ENCODE measurements at regions not wholly inside any gene's neighbourhood (a gene's known extent, or its start where the extent isn't known, plus 50 kb on each side); places are given as distances from the start of the nearest gene placed in this dataset.

DNA sequence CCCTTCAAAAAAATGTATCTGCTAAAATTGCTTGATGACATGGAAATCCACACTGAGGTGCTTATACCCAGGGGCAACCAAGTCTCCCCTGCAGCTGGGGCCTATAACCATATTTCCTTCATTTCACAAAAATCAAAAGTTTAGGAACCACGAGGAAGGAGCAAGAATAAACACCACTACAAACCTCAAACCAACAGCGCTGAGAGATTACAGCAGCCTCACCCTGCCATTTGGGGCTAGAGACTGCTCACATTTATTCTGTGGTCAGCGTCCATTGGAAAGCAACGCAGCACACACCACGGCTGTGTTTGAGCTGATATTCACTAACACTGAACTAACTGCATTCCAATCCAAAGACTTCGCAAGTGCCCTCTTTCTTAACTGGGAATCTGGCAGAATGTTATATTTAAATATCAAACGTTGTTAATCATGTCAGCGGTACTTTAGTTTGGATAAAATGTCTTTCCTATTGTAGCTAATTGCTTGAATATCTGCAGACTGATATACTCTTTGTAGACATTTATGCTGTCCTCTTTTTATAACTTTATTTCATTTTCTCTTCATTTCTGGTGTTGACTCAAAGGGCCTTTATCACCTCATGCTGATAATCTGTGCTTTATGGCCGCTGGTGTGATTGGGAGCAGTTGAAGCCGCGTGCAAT is 94.6 kb downstream of the FOXA2 start (continued):
- TF ChIP-seq FOXP1 (IDR thresholded peaks at IDR 0.05) (no peak), FOXP1 (CRISPR knock-in tag; IDR thresholded peaks at IDR 0.05) (no peak), ZNF335 (CRISPR knock-in tag; IDR thresholded peaks at IDR 0.05) (no peak), MAZ (IDR thresholded peaks at IDR 0.05; ENCODE audit: borderline replicate concordance, low read depth, low read length) (no peak), MAZ (CRISPR knock-in tag; IDR thresholded peaks at IDR 0.05; ENCODE audit: low read depth) (0 out of 2 replicates have a peak, but pooled peaks have one; percentile 26), NBN (conservative IDR thresholded peaks at IDR 0.05) (no peak), ZNF263 (CRISPR knock-in tag; IDR thresholded peaks at IDR 0.05) (0 out of 2 replicates have a peak, but pooled peaks have one; percentile 13), HMGA1 (CRISPR knock-in tag; conservative IDR thresholded peaks at IDR 0.05) (no peak), ZNF652 (CRISPR knock-in tag; IDR thresholded peaks at IDR 0.05; ENCODE audit: borderline replicate concordance, low read depth) (peak; percentile 34; the same call in 1 of the 2 replicates), TMF1 (CRISPR knock-in tag; IDR thresholded peaks at IDR 0.05; ENCODE audit: low read depth) (no peak), NFKB2 (CRISPR knock-in tag; IDR thresholded peaks at IDR 0.05; ENCODE audit: borderline replicate concordance) (no peak), TEAD3 (CRISPR knock-in tag; optimal IDR thresholded peaks at IDR 0.05; ENCODE audit: borderline replicate concordance) (peak; percentile 6), AGO1 (IDR thresholded peaks at IDR 0.05; ENCODE audit: low read depth, low read length, poor library complexity, severe bottlenecking) (no peak), MYC (CRISPR knock-in tag; IDR thresholded peaks at IDR 0.05; ENCODE audit: borderline replicate concordance) (no peak), ZNF30 (CRISPR knock-in tag; IDR thresholded peaks at IDR 0.05) (no peak), PITX1 (CRISPR knock-in tag; IDR thresholded peaks at IDR 0.05) (no peak; the same call in 1 of the 2 replicates), POLR2AphosphoS5 (IDR thresholded peaks at IDR 0.05; ENCODE audit: low read depth, low read length) (no peak), TGIF2 (CRISPR knock-in tag; IDR thresholded peaks at IDR 0.05) (no peak), SP2 (CRISPR knock-in tag; IDR thresholded peaks at IDR 0.05) (no peak), ZNF430 (CRISPR knock-in tag; IDR thresholded peaks at IDR 0.05) (no peak), ZNF354B (CRISPR knock-in tag; IDR thresholded peaks at IDR 0.05) (0 out of 2 replicates have a peak, but pooled peaks have one; percentile 20), THAP11 (CRISPR knock-in tag; IDR thresholded peaks at IDR 0.05) (no peak), CCAR2 (optimal IDR thresholded peaks at IDR 0.05; ENCODE audit: low read depth, low read length) (no peak), ZBTB7A (CRISPR knock-in tag; IDR thresholded peaks at IDR 0.05) (no peak)
- TF ChIP-seq, protein P1, sequence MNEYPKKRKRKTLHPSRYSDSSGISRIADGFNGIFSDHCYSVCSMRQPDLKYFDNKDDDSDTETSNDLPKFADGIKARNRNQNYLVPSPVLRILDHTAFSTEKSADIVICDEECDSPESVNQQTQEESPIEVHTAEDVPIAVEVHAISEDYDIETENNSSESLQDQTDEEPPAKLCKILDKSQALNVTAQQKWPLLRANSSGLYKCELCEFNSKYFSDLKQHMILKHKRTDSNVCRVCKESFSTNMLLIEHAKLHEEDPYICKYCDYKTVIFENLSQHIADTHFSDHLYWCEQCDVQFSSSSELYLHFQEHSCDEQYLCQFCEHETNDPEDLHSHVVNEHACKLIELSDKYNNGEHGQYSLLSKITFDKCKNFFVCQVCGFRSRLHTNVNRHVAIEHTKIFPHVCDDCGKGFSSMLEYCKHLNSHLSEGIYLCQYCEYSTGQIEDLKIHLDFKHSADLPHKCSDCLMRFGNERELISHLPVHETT (CRISPR knock-in tag; conservative IDR thresholded peaks at IDR 0.05), result 0 out of 2 replicates have a peak, but pooled peaks have one; percentile 13
- TF ChIP-seq, protein P2, sequence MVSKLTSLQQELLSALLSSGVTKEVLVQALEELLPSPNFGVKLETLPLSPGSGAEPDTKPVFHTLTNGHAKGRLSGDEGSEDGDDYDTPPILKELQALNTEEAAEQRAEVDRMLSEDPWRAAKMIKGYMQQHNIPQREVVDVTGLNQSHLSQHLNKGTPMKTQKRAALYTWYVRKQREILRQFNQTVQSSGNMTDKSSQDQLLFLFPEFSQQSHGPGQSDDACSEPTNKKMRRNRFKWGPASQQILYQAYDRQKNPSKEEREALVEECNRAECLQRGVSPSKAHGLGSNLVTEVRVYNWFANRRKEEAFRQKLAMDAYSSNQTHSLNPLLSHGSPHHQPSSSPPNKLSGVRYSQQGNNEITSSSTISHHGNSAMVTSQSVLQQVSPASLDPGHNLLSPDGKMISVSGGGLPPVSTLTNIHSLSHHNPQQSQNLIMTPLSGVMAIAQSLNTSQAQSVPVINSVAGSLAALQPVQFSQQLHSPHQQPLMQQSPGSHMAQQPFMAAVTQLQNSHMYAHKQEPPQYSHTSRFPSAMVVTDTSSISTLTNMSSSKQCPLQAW (CRISPR knock-in tag; IDR thresholded peaks at IDR 0.05), result no peak
- TF ChIP-seq, protein P3, sequence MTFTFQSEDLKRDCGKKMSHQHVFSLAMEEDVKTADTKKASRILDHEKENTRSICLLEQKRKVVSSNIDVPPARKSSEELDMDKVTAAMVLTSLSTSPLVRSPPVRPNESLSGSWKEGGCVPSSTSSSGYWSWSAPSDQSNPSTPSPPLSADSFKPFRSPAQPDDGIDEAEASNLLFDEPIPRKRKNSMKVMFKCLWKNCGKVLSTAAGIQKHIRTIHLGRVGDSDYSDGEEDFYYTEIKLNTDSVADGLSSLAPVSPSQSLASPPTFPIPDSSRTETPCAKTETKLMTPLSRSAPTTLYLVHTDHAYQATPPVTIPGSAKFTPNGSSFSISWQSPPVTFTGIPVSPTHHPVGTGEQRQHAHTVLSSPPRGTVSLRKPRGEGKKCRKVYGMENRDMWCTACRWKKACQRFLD (CRISPR knock-in tag; IDR thresholded peaks at IDR 0.05; ENCODE audit: borderline replicate concordance), result no peak
- TF ChIP-seq, protein P4, sequence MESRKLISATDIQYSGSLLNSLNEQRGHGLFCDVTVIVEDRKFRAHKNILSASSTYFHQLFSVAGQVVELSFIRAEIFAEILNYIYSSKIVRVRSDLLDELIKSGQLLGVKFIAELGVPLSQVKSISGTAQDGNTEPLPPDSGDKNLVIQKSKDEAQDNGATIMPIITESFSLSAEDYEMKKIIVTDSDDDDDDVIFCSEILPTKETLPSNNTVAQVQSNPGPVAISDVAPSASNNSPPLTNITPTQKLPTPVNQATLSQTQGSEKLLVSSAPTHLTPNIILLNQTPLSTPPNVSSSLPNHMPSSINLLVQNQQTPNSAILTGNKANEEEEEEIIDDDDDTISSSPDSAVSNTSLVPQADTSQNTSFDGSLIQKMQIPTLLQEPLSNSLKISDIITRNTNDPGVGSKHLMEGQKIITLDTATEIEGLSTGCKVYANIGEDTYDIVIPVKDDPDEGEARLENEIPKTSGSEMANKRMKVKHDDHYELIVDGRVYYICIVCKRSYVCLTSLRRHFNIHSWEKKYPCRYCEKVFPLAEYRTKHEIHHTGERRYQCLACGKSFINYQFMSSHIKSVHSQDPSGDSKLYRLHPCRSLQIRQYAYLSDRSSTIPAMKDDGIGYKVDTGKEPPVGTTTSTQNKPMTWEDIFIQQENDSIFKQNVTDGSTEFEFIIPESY (CRISPR knock-in tag; IDR thresholded peaks at IDR 0.05), result no peak

Measured in HepG2 (cell line).